Neural cell (in vitro differentiated cells): ENCODE measurements at regions not wholly inside any gene's neighbourhood (a gene's known extent, or its start where the extent isn't known, plus 50 kb on each side); places are given as distances from the start of the nearest gene placed in this dataset.

Source experiments
- H2AFZ ChIP-seq: fragments of 200-600, 300-800 bp; sonication (generic), shearing (Covaris generic); 2 replicates; pipeline ENCODE4 v1.6.0; 2014; ENCODE audit warnings: low read depth, mild to moderate bottlenecking, antibody characterized with exemption, low read length, moderate library complexity
- H3F3A ChIP-seq: fragments of 200-600 bp; shearing (Covaris generic); 2 replicates; pipeline ENCODE4 v1.6.1; 2016; ENCODE audit warnings: mild to moderate bottlenecking, moderate library complexity, mixed read lengths, antibody characterized with exemption, low read length; ENCODE audit not compliant: insufficient read depth, poor library complexity, severe bottlenecking
- H3K27ac ChIP-seq: fragments of 200-600, 300-800 bp; sonication (generic), shearing (Covaris generic); 2 replicates; pipeline ENCODE4 v1.5.1; 2014; ENCODE audit warnings: mild to moderate bottlenecking, low read length, moderate library complexity
- H3K27me3 ChIP-seq: fragments of 300-800, 200-600 bp; sonication (generic), shearing (Covaris generic); 2 replicates; pipeline ENCODE4 v1.6.0; 2014; ENCODE audit warnings: mild to moderate bottlenecking, low read depth, low read length, moderate library complexity; ENCODE audit not compliant: insufficient read depth
- H3K36me3 ChIP-seq: fragments of 300-800, 200-600 bp; sonication (generic), shearing (Covaris generic); 2 replicates; pipeline ENCODE4 v1.5.1; 2014; ENCODE audit warnings: mild to moderate bottlenecking, antibody characterized with exemption, low read length, moderate library complexity; ENCODE audit not compliant: insufficient read depth
- H3K4me2 ChIP-seq: fragments of 300-800, 200-600 bp; sonication (generic), shearing (Covaris generic); 2 replicates; pipeline ENCODE4 v1.6.0; 2014; ENCODE audit warnings: mild to moderate bottlenecking, low read length
- H3K4me3 ChIP-seq: fragments of 300-800, 200-600 bp; sonication (generic), shearing (Covaris generic); 2 replicates; pipeline ENCODE4 v1.5.1; 2014; ENCODE audit warnings: mild to moderate bottlenecking, low read length, moderate library complexity
- H3K79me2 ChIP-seq: fragments of 200-600 bp; shearing (Covaris generic); replicated peaks from 2 replicates; pipeline ENCODE4 v1.6.0; 2014; ENCODE audit warnings: mild to moderate bottlenecking, low read length, moderate library complexity; ENCODE audit not compliant: insufficient read depth
- H3K9ac ChIP-seq: fragments of 300-800, 200-600 bp; sonication (generic), shearing (Covaris generic); 2 replicates; pipeline ENCODE4 v1.6.1; 2016; ENCODE audit warnings: mild to moderate bottlenecking, low read length, mixed read lengths
- H3K9me2 ChIP-seq: fragments of 200-600 bp; shearing (Covaris generic); 2 replicates; pipeline ENCODE4 v1.6.1; 2016; ENCODE audit warnings: mild to moderate bottlenecking, low read length, mixed read lengths; ENCODE audit not compliant: insufficient read depth
- H3K9me3 ChIP-seq: fragments of 200-600, 300-800 bp; sonication (generic), shearing (Covaris generic); 2 replicates; pipeline ENCODE4 v1.6.1; 2016; ENCODE audit warnings: mild to moderate bottlenecking, mixed run types, low read length, moderate library complexity, mixed read lengths
- H4K20me1 ChIP-seq: fragments of 200-600 bp; shearing (Covaris generic); 2 replicates; pipeline ENCODE4 v1.6.1; 2016; ENCODE audit warnings: mild to moderate bottlenecking, mixed run types; ENCODE audit not compliant: insufficient read depth
- CTCF ChIP-seq: fragments of 450-650 bp; IDR thresholded peaks from 2 replicates; pipeline ENCODE4 v1.5.1; 2014; ENCODE audit warnings: antibody characterized with exemption, mild to moderate bottlenecking, moderate library complexity; ENCODE audit not compliant: poor library complexity, severe bottlenecking
- EP300 ChIP-seq: fragments of 450-650 bp; conservative IDR thresholded peaks from 2 replicates; pipeline ENCODE4 v1.6.1; 2014; ENCODE audit warnings: antibody characterized with exemption, mild to moderate bottlenecking, moderate library complexity; ENCODE audit not compliant: poor library complexity, severe bottlenecking
- EZH2 ChIP-seq: fragments of 200-600, 300-800 bp; shearing (Covaris generic), sonication (generic); IDR thresholded peaks from 2 replicates; pipeline ENCODE4 v1.6.1; 2014; ENCODE audit warnings: antibody characterized with exemption, low read length, borderline replicate concordance, mild to moderate bottlenecking; ENCODE audit not compliant: insufficient read depth, poor library complexity, severe bottlenecking
- MXI1 ChIP-seq: fragments of 450-650 bp; conservative IDR thresholded peaks from 2 replicates; pipeline ENCODE4 v1.6.1; 2014; ENCODE audit warnings: antibody characterized with exemption, mild to moderate bottlenecking; ENCODE audit not compliant: poor library complexity, severe bottlenecking
- POLR2AphosphoS5 ChIP-seq: IDR thresholded peaks from 2 replicates; pipeline ENCODE4 v1.6.1; 2012
- RAD21 ChIP-seq: fragments of 450-650 bp; conservative IDR thresholded peaks from 2 replicates; pipeline ENCODE4 v1.6.1; 2014; ENCODE audit warnings: antibody characterized with exemption, mild to moderate bottlenecking, moderate library complexity
- REST ChIP-seq: IDR thresholded peaks from 2 replicates; pipeline ENCODE4 v1.6.1; 2012; ENCODE audit warnings: borderline replicate concordance
- SMC3 ChIP-seq: fragments of 450-650 bp; conservative IDR thresholded peaks from 2 replicates; pipeline ENCODE4 v1.6.1; 2014; ENCODE audit warnings: antibody characterized with exemption, mild to moderate bottlenecking, moderate library complexity; ENCODE audit not compliant: poor library complexity
- TAF1 ChIP-seq: IDR thresholded peaks from 2 replicates; pipeline ENCODE4 v1.6.1; 2012; ENCODE audit warnings: low read depth

GRCh38 chr13:44255771-44256364 is 117.8 kb upstream of the SERP2 start:
- H3K27ac ChIP-seq = no peak overlapping the region
- no peaks in the 10 kb centered on the region for H3K9me3 ChIP-seq
- H3F3A ChIP-seq = no peaks in the 10 kb centered on the region
- no peaks in the 10 kb centered on the region for H3K79me2 ChIP-seq
- H3K4me3 ChIP-seq = no peak overlapping the region
- no peak overlapping the region for H3K9ac ChIP-seq
- H3K36me3 ChIP-seq = no peaks in the 10 kb centered on the region
- no peaks in the 10 kb centered on the region for H3K27me3 ChIP-seq
- no peak overlapping the region for H2AFZ ChIP-seq
- no peak overlapping the region for H3K4me2 ChIP-seq
- TF ChIP-seq EZH2 (no peak), SMC3 (no peak), POLR2AphosphoS5 (no peak), TAF1 (no peak), MXI1 (no peak), REST (no peak), EP300 (no peak), CTCF (no peak), RAD21 (no peak)
- no peaks in the 10 kb centered on the region for H3K9me2 ChIP-seq
- no peaks in the 10 kb centered on the region for H4K20me1 ChIP-seq

GRCh38 chr13:44257796-44258195 is 115.8 kb upstream of the SERP2 start:
- H3K4me2 ChIP-seq = no peak overlapping the region
- no peak overlapping the region for H3K9ac ChIP-seq
- H3K9me2 ChIP-seq = no peaks in the 10 kb centered on the region
- no peaks in the 10 kb centered on the region for H3F3A ChIP-seq
- H3K4me3 ChIP-seq = no peak overlapping the region
- H3K36me3 ChIP-seq = no peaks in the 10 kb centered on the region
- TF ChIP-seq EZH2 = no peak
- no peak overlapping the region for H2AFZ ChIP-seq
- H3K9me3 ChIP-seq = no peaks in the 10 kb centered on the region
- no peaks in the 10 kb centered on the region for H3K27me3 ChIP-seq
- no peaks in the 10 kb centered on the region for H4K20me1 ChIP-seq
- H3K27ac ChIP-seq = no peak overlapping the region
- no peaks in the 10 kb centered on the region for H3K79me2 ChIP-seq
